ENCODE measurements at regions not wholly inside any gene's neighbourhood (a gene's known extent, or its start where the extent isn't known, plus 50 kb on each side); places are given as distances from the start of the nearest gene placed in this dataset.

DNA sequence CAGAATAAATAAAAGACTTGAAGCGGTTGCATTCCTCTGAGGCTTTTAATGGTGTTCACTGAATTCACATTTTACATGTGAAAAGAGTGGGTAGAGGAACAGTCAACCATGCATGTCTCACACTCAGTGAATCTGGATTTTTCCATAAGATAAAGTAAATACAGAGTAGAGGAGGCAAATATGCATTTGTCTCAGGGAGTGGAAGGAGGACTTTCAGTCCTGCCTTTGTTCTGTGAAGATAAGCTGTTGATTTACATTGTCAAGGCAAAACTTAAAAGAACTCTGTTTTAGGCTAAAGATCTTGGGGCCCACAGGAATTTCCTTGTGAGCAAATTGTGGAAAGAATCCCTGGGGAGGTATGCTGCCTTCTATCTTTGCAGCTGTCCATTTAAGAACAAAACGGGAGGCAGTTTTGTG is 825.3 kb upstream of the MBL2 start:
- TF ChIP-seq GATA3 (IDR thresholded peaks at IDR 0.05; ENCODE audit: low read depth, low read length) (no peak), GATA2 (IDR thresholded peaks at IDR 0.05; ENCODE audit: low read depth, low read length) (no peak)
